GM23338 (cell line): ENCODE measurements at regions not wholly inside any gene's neighbourhood (a gene's known extent, or its start where the extent isn't known, plus 50 kb on each side); places are given as distances from the start of the nearest gene placed in this dataset.

Source experiments
- ATAC-seq: fragments of 200-7000 bp; cut with Tn5 transposase; 3 replicates; pipeline ENCODE4 v1.9.1; 2020
- DNase-seq: peaks from one replicate; pipeline ENCODE4 v3.0.0-alpha.2; 2015; ENCODE audit warnings: low spot score
- H2AFZ ChIP-seq: fragments of 200-600 bp; sonication (generic); 2 replicates; pipeline ENCODE4 v1.8.0; 2016; ENCODE audit warnings: antibody characterized with exemption, mild to moderate bottlenecking, moderate library complexity
- H3F3A ChIP-seq: fragments of 200-600 bp; sonication (generic); replicated peaks from 2 replicates; pipeline ENCODE4 v1.8.0; 2017; ENCODE audit warnings: antibody characterized with exemption, mixed run types, low read depth
- H3K27ac ChIP-seq: fragments of 200-600 bp; sonication (generic); 2 replicates; pipeline ENCODE4 v1.6.1; 2016; ENCODE audit warnings: low read depth
- H3K27me3 ChIP-seq: fragments of 200-600 bp; sonication (generic); 2 replicates; pipeline ENCODE4 v1.8.0; 2016; ENCODE audit warnings: mild to moderate bottlenecking, mixed run types, moderate library complexity; ENCODE audit not compliant: insufficient read depth
- H3K36me3 ChIP-seq: fragments of 200-600 bp; sonication (generic); 2 replicates; pipeline ENCODE4 v1.8.0; 2016; ENCODE audit warnings: mild to moderate bottlenecking; ENCODE audit not compliant: insufficient read depth
- H3K4me1 ChIP-seq: fragments of 200-600 bp; sonication (generic); 2 replicates; pipeline ENCODE4 v1.8.0; 2016; ENCODE audit warnings: mild to moderate bottlenecking, moderate library complexity; ENCODE audit not compliant: insufficient read depth
- H3K4me2 ChIP-seq: fragments of 200-600 bp; sonication (generic); 2 replicates; pipeline ENCODE4 v1.7.1; 2017; ENCODE audit warnings: mixed run types
- H3K4me3 ChIP-seq: fragments of 200-600 bp; sonication (generic); 2 replicates; pipeline ENCODE4 v1.6.1; 2016; ENCODE audit warnings: mixed run types
- H3K79me2 ChIP-seq: fragments of 200-600 bp; sonication (generic); replicated peaks from 2 replicates; pipeline ENCODE4 v1.8.0; 2017; ENCODE audit warnings: mild to moderate bottlenecking; ENCODE audit not compliant: insufficient read depth
- H3K9me2 ChIP-seq: fragments of 200-600 bp; sonication (generic); 2 replicates; pipeline ENCODE4 v1.8.0; 2017; ENCODE audit not compliant: insufficient read depth
- H4K20me1 ChIP-seq: fragments of 200-600 bp; sonication (generic); replicated peaks from 2 replicates; pipeline ENCODE4 v1.8.0; 2017; ENCODE audit warnings: mild to moderate bottlenecking; ENCODE audit not compliant: insufficient read depth
- H3K27ac Mint-ChIP-seq: 2 replicates; pipeline ENCODE4 v1.8.0; 2020; ENCODE audit warnings: inconsistent platforms, mild to moderate bottlenecking, moderate library complexity, mixed read lengths
- H3K27me3 Mint-ChIP-seq: 3 replicates; pipeline ENCODE4 v1.8.0; 2022; ENCODE audit warnings: low read depth, mild to moderate bottlenecking, moderate library complexity, mixed read lengths, inconsistent platforms; ENCODE audit not compliant: insufficient read depth, poor library complexity
- H3K36me3 Mint-ChIP-seq: 3 replicates; pipeline ENCODE4 v1.8.0; 2021; ENCODE audit warnings: low read depth, mild to moderate bottlenecking, inconsistent platforms, moderate library complexity, mixed read lengths
- H3K4me1 Mint-ChIP-seq: 3 replicates; pipeline ENCODE4 v1.8.0; 2020; ENCODE audit warnings: mild to moderate bottlenecking, inconsistent platforms, mixed read lengths
- H3K4me3 Mint-ChIP-seq: 3 replicates; pipeline ENCODE4 v1.8.0; 2021; ENCODE audit warnings: moderate library complexity, mild to moderate bottlenecking, inconsistent platforms, mixed read lengths
- H3K9me3 Mint-ChIP-seq: 3 replicates; pipeline ENCODE4 v1.8.0; 2020; ENCODE audit warnings: moderate library complexity, mild to moderate bottlenecking, inconsistent platforms, mixed read lengths
- CREB1 ChIP-seq: fragments of 250-450 bp; sonication (Bioruptor Pico); IDR thresholded peaks from 2 replicates; pipeline ENCODE4 v1.5.0; 2020; ENCODE audit warnings: low read depth, mild to moderate bottlenecking, moderate library complexity
- EZH2 ChIP-seq: fragments of 200-600 bp; sonication (generic); IDR thresholded peaks from one replicate; pipeline ENCODE4 v1.8.0; 2017; ENCODE audit warnings: antibody characterized with exemption, mild to moderate bottlenecking, low read depth; ENCODE audit not compliant: unreplicated experiment
- REST ChIP-seq: IDR thresholded peaks from one replicate; pipeline ENCODE4 v1.6.1; 2018; ENCODE audit warnings: antibody characterized with exemption; ENCODE audit not compliant: unreplicated experiment
- STAT1 ChIP-seq: IDR thresholded peaks from one replicate; pipeline ENCODE4 v1.6.1; 2016; ENCODE audit warnings: antibody characterized with exemption; ENCODE audit not compliant: unreplicated experiment
- ZNF114 ChIP-seq: fragments of 250-450 bp; sonication (Bioruptor Pico); IDR thresholded peaks from 2 replicates; pipeline ENCODE4 v1.5.0; 2020; ENCODE audit warnings: mild to moderate bottlenecking, moderate library complexity
- TF ChIP-seq, protein P1 (sequence below): IDR thresholded peaks from 2 replicates; pipeline ENCODE4 v1.6.1; 2016; ENCODE audit warnings: antibody characterized with exemption
- TF ChIP-seq, protein P2 (sequence below): fragments of 250-450 bp; sonication (Bioruptor Pico); IDR thresholded peaks from 2 replicates; pipeline ENCODE4 v1.5.0; 2020; ENCODE audit warnings: mild to moderate bottlenecking, moderate library complexity
- TF ChIP-seq, protein P3 (sequence below), 2 experiments: fragments of 200-600 bp in 1 of 2; sonication (generic) in 1 of 2; conservative IDR thresholded peaks; 2 replicates each; pipeline versions ENCODE4 v1.5.1 to v1.6.1; 2016 to 2017; ENCODE audit warnings: antibody characterized with exemption in 2 of 2, low read depth in 2 of 2, mild to moderate bottlenecking in 2 of 2, moderate library complexity in 1 of 2

DNA sequence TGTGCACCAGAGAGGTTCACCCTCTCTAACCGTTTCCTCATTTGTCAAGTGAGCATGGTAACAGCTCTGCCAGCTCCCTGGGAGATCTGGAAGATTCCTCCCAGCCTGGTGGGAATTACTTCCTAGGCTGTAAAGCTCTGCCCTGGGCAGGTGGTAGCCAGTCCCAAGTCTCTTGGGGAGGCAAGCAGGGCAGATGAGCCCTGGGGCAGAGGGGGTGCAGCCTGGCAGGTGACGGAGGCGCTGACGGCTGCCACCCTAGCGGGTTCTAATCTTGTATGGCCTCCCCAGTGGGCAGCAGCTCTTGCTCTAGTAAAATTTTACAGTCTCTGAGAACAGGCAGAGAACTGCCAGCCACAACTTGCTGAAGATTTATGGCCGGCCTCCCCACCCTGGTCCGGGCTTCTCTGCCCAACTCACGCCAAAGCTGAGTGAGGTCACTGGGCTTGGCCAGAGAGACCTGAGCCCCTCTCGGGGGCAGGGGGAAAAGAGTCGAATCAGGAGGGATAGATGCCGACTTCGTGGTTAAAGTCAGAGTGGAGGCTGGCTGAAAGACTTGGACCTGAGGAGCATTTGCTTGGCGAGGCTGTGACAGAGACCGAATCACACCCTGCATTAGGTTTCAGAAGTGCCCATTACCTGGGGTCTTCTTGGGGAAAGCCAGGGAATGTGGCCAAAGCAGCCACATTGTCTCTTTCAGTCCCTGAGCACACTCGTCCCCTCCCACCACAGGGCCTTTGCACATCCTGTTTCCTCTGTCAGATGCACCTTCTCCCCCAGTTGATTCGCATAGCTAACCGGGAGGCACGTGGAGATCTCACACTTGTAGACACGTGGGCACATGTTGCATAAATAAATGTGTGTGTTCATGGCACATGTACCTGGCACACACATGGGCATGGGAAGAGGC is 188.2 kb downstream of the MN1 start (continued):
- TF ChIP-seq, protein P1, sequence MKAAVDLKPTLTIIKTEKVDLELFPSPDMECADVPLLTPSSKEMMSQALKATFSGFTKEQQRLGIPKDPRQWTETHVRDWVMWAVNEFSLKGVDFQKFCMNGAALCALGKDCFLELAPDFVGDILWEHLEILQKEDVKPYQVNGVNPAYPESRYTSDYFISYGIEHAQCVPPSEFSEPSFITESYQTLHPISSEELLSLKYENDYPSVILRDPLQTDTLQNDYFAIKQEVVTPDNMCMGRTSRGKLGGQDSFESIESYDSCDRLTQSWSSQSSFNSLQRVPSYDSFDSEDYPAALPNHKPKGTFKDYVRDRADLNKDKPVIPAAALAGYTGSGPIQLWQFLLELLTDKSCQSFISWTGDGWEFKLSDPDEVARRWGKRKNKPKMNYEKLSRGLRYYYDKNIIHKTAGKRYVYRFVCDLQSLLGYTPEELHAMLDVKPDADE, result no peak
- no peak for TF ChIP-seq EZH2
- TF ChIP-seq STAT1, result no peak

- H3K79me2 ChIP-seq, result no peaks in the 10 kb centered on the region
- Mint-ChIP-seq H3K4me3 (peak overlapping the region; percentile 50), H3K4me1 (peaks cover 35% of the 10 kb centered on the region), H3K27ac (no peak overlapping the region), H3K9me3 (no peaks in the 10 kb centered on the region), H3K27me3 (peaks cover 29% of the 10 kb centered on the region), H3K36me3 (no peaks in the 10 kb centered on the region)
- no peaks in the 10 kb centered on the region for H3K36me3 ChIP-seq
- no peaks in the 10 kb centered on the region for H3K9me2 ChIP-seq
- no peak for DNase-seq
- no peaks in the 10 kb centered on the region; the same call in 1 of the 2 replicates for H3F3A ChIP-seq
- ATAC-seq, result peak; percentile 25
- peak overlapping the region; percentile 52 for H2AFZ ChIP-seq
- peak overlapping the region; percentile 72 for H3K4me2 ChIP-seq
- H4K20me1 ChIP-seq, result no peaks in the 10 kb centered on the region
- H3K27ac ChIP-seq, result no peak overlapping the region
- H3K27me3 ChIP-seq, result peaks cover 33% of the 10 kb centered on the region
- peak overlapping the region; percentile 50 for H3K4me3 ChIP-seq
- H3K4me1 ChIP-seq, result peaks cover 16% of the 10 kb centered on the region
- TF ChIP-seq ZNF114 (CRISPR knock-in tag) (no peak), CREB1 (CRISPR knock-in tag) (no peak), REST (no peak)
- TF ChIP-seq, protein P2, sequence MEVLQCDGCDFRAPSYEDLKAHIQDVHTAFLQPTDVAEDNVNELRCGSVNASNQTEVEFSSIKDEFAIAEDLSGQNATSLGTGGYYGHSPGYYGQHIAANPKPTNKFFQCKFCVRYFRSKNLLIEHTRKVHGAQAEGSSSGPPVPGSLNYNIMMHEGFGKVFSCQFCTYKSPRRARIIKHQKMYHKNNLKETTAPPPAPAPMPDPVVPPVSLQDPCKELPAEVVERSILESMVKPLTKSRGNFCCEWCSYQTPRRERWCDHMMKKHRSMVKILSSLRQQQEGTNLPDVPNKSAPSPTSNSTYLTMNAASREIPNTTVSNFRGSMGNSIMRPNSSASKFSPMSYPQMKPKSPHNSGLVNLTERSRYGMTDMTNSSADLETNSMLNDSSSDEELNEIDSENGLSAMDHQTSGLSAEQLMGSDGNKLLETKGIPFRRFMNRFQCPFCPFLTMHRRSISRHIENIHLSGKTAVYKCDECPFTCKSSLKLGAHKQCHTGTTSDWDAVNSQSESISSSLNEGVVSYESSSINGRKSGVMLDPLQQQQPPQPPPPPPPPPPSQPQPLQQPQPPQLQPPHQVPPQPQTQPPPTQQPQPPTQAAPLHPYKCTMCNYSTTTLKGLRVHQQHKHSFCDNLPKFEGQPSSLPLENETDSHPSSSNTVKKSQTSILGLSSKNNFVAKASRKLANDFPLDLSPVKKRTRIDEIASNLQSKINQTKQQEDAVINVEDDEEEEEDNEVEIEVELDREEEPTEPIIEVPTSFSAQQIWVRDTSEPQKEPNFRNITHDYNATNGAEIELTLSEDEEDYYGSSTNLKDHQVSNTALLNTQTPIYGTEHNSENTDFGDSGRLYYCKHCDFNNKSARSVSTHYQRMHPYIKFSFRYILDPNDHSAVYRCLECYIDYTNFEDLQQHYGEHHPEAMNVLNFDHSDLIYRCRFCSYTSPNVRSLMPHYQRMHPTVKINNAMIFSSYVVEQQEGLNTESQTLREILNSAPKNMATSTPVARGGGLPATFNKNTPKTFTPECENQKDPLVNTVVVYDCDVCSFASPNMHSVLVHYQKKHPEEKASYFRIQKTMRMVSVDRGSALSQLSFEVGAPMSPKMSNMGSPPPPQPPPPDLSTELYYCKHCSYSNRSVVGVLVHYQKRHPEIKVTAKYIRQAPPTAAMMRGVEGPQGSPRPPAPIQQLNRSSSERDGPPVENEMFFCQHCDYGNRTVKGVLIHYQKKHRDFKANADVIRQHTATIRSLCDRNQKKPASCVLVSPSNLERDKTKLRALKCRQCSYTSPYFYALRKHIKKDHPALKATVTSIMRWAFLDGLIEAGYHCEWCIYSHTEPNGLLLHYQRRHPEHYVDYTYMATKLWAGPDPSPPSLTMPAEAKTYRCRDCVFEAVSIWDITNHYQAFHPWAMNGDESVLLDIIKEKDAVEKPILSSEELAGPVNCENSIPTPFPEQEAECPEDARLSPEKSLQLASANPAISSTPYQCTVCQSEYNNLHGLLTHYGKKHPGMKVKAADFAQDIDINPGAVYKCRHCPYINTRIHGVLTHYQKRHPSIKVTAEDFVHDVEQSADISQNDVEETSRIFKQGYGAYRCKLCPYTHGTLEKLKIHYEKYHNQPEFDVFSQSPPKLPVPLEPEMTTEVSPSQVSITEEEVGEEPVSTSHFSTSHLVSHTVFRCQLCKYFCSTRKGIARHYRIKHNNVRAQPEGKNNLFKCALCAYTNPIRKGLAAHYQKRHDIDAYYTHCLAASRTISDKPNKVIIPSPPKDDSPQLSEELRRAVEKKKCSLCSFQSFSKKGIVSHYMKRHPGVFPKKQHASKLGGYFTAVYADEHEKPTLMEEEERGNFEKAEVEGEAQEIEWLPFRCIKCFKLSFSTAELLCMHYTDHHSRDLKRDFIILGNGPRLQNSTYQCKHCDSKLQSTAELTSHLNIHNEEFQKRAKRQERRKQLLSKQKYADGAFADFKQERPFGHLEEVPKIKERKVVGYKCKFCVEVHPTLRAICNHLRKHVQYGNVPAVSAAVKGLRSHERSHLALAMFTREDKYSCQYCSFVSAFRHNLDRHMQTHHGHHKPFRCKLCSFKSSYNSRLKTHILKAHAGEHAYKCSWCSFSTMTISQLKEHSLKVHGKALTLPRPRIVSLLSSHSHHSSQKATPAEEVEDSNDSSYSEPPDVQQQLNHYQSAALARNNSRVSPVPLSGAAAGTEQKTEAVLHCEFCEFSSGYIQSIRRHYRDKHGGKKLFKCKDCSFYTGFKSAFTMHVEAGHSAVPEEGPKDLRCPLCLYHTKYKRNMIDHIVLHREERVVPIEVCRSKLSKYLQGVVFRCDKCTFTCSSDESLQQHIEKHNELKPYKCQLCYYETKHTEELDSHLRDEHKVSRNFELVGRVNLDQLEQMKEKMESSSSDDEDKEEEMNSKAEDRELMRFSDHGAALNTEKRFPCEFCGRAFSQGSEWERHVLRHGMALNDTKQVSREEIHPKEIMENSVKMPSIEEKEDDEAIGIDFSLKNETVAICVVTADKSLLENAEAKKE (CRISPR knock-in tag), result no peak
- TF ChIP-seq, protein P1, result no peak
- TF ChIP-seq, protein P3, sequence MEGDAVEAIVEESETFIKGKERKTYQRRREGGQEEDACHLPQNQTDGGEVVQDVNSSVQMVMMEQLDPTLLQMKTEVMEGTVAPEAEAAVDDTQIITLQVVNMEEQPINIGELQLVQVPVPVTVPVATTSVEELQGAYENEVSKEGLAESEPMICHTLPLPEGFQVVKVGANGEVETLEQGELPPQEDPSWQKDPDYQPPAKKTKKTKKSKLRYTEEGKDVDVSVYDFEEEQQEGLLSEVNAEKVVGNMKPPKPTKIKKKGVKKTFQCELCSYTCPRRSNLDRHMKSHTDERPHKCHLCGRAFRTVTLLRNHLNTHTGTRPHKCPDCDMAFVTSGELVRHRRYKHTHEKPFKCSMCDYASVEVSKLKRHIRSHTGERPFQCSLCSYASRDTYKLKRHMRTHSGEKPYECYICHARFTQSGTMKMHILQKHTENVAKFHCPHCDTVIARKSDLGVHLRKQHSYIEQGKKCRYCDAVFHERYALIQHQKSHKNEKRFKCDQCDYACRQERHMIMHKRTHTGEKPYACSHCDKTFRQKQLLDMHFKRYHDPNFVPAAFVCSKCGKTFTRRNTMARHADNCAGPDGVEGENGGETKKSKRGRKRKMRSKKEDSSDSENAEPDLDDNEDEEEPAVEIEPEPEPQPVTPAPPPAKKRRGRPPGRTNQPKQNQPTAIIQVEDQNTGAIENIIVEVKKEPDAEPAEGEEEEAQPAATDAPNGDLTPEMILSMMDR (conservative IDR thresholded peaks at IDR 0.05; ENCODE audit: low read depth in 2 of 2), result no peak
Measured at GRCh38 chr22:27614006-27614649, 187.4 kb downstream of the MN1 start.
